IMR-90 (cell line): ENCODE measurements at regions not wholly inside any gene's neighbourhood (a gene's known extent, or its start where the extent isn't known, plus 50 kb on each side); places are given as distances from the start of the nearest gene placed in this dataset.
A peak's percentile ranks its signal among the peaks of the same experiment; 100 is the strongest.

ENCODE experiments used
- ATAC-seq: fragments of 200-7000 bp; cut with Tn5 transposase; 2 replicates; pipeline ENCODE4 v1.9.1; 2020; ENCODE audit warnings: low read depth, mild to moderate bottlenecking, moderate library complexity
- BruUV-seq: library from RNA; stranded (reverse); fragments of 400-500 nt; replicated peaks from 2 replicates; lab custom pipeline; 2021; lab: Mats Ljungman, UMichigan
- CTCF ChIA-PET: fragments of 300-600 bp; formaldehyde crosslinking; extraction: SDS; loops from one replicate; lab custom pipeline; 2021; ENCODE audit warnings: antibody characterized with exemption; lab: Yijun Ruan, JAX
- POLR2A ChIA-PET: fragments of 300-600 bp; sonication (Branson Sonifier 250); formaldehyde crosslinking; loops from one replicate; lab custom pipeline; 2022; ENCODE audit warnings: antibody characterized with exemption; ENCODE audit not compliant: unreplicated experiment; lab: Charles Lee
- DNase-seq: peaks from one replicate; pipeline ENCODE4 v3.0.0; 2013
- H2AFZ ChIP-seq: replicated peaks from 2 replicates; pipeline ENCODE3; 2013; ENCODE audit warnings: low read length, mild to moderate bottlenecking; ENCODE audit not compliant: poor library complexity
- H2AK5ac ChIP-seq: 2 replicates; pipeline ENCODE4 v1.6.1; 2013; ENCODE audit warnings: low read depth, low read length, inconsistent platforms
- H2AK9ac ChIP-seq: replicated peaks from 2 replicates; pipeline ENCODE3; 2013; ENCODE audit warnings: mild to moderate bottlenecking, low read depth, low read length, moderate library complexity; ENCODE audit not compliant: poor library complexity
- H2BK120ac ChIP-seq: 2 replicates; pipeline ENCODE4 v1.6.1; 2013; ENCODE audit warnings: low read depth, low read length, inconsistent platforms
- H2BK15ac ChIP-seq: 3 replicates; pipeline ENCODE4 v1.6.1; 2013; ENCODE audit warnings: low read depth, low read length, inconsistent platforms
- H2BK20ac ChIP-seq: 2 replicates; pipeline ENCODE4 v1.6.1; 2013; ENCODE audit warnings: low read depth, mild to moderate bottlenecking, inconsistent platforms, low read length, moderate library complexity
- H2BK5ac ChIP-seq: 2 replicates; pipeline ENCODE4 v1.6.1; 2013; ENCODE audit warnings: mild to moderate bottlenecking, low read depth, low read length, inconsistent platforms; ENCODE audit not compliant: poor library complexity, severe bottlenecking
- H3K14ac ChIP-seq: replicated peaks from 2 replicates; pipeline ENCODE4 v1.6.1; 2013; ENCODE audit warnings: low read depth, low read length, inconsistent platforms
- H3K18ac ChIP-seq: 2 replicates; pipeline ENCODE4 v1.6.1; 2013; ENCODE audit warnings: low read depth, low read length, control low read depth
- H3K23ac ChIP-seq: 2 replicates; pipeline ENCODE4 v1.6.1; 2013; ENCODE audit warnings: low read depth, low read length, inconsistent platforms
- H3K27ac ChIP-seq: 2 replicates; pipeline ENCODE4 v1.5.1; 2013; ENCODE audit warnings: mild to moderate bottlenecking, control low read depth, low read length; ENCODE audit not compliant: insufficient read depth
- H3K27me3 ChIP-seq: 2 replicates; pipeline ENCODE4 v1.6.1; 2013; ENCODE audit warnings: low read length; ENCODE audit not compliant: control insufficient read depth, insufficient read depth
- H3K36me3 ChIP-seq: 2 replicates; pipeline ENCODE4 v1.6.1; 2013; ENCODE audit warnings: low read length, mixed read lengths; ENCODE audit not compliant: control insufficient read depth, insufficient read depth
- H3K4ac ChIP-seq: 2 replicates; pipeline ENCODE4 v1.6.1; 2013; ENCODE audit warnings: low read depth, low read length, inconsistent platforms
- H3K4me1 ChIP-seq: 2 replicates; pipeline ENCODE4 v1.6.1; 2013; ENCODE audit warnings: low read length, mixed read lengths; ENCODE audit not compliant: control insufficient read depth, insufficient read depth
- H3K4me2 ChIP-seq: 2 replicates; pipeline ENCODE4 v1.6.1; 2013; ENCODE audit warnings: low read depth, mild to moderate bottlenecking, control low read depth, low read length, moderate library complexity
- H3K4me3 ChIP-seq: 2 replicates; pipeline ENCODE4 v1.5.1; 2013; ENCODE audit warnings: low read depth, mild to moderate bottlenecking, control low read depth, low read length, moderate library complexity; ENCODE audit not compliant: insufficient read depth
- H3K56ac ChIP-seq: 2 replicates; pipeline ENCODE4 v1.6.1; 2013; ENCODE audit warnings: low read length, inconsistent platforms; ENCODE audit not compliant: insufficient read depth; ENCODE audit errors: extremely low read depth
- H3K79me1 ChIP-seq, 2 experiments: 2 replicates each; pipeline ENCODE4 v1.6.1; 2013; ENCODE audit warnings: low read length in 2 of 2, inconsistent platforms in 1 of 2, low read depth in 1 of 2
- H3K9ac ChIP-seq: 2 replicates; pipeline ENCODE4 v1.6.1; 2013; ENCODE audit warnings: low read depth, low read length, control low read depth
- H3K9me1 ChIP-seq: 2 replicates; pipeline ENCODE4 v1.6.1; 2013; ENCODE audit warnings: low read length, inconsistent platforms; ENCODE audit not compliant: insufficient read depth
- H3K9me3 ChIP-seq: 2 replicates; pipeline ENCODE4 v1.6.1; 2013; ENCODE audit warnings: low read length; ENCODE audit not compliant: control insufficient read depth, insufficient read depth
- H4K20me1 ChIP-seq: 2 replicates; pipeline ENCODE4 v1.6.1; 2013; ENCODE audit warnings: low read length, inconsistent platforms; ENCODE audit not compliant: insufficient read depth
- H4K5ac ChIP-seq: 2 replicates; pipeline ENCODE4 v1.6.1; 2013; ENCODE audit warnings: mild to moderate bottlenecking, low read depth, low read length, control low read depth
- H4K8ac ChIP-seq, 2 experiments: 2 replicates each; pipeline ENCODE4 v1.6.1; 2013; ENCODE audit warnings: low read depth in 2 of 2, low read length in 2 of 2, control low read depth in 1 of 2, inconsistent platforms in 1 of 2
- H4K91ac ChIP-seq: 2 replicates; pipeline ENCODE4 v1.6.1; 2013; ENCODE audit warnings: low read depth, low read length, inconsistent platforms; ENCODE audit not compliant: insufficient read depth
- BHLHE40 ChIP-seq: fragments of 150-350 bp; IDR thresholded peaks from 2 replicates; pipeline ENCODE4 v1.6.1; 2016; ENCODE audit warnings: mild to moderate bottlenecking, low read depth, low read length
- CEBPB ChIP-seq: IDR thresholded peaks from 2 replicates; pipeline ENCODE4 v1.6.1; 2012; ENCODE audit warnings: low read depth, low read length, improper control_type of control experiment
- CHD1 ChIP-seq: IDR thresholded peaks from 2 replicates; pipeline ENCODE4 v1.6.1; 2012; ENCODE audit warnings: low read depth, low read length, improper control_type of control experiment
- CTCF ChIP-seq: conservative IDR thresholded peaks from 2 replicates; pipeline ENCODE4 v1.5.1; 2012; ENCODE audit warnings: mild to moderate bottlenecking, low read depth, low read length, improper control_type of control experiment
- ELK1 ChIP-seq: fragments of 150-350 bp; IDR thresholded peaks from 2 replicates; pipeline ENCODE4 v1.6.1; 2016; ENCODE audit warnings: low read depth, mild to moderate bottlenecking, low read length, moderate library complexity, borderline replicate concordance
- FOS ChIP-seq: fragments of 150-350 bp; IDR thresholded peaks from 2 replicates; pipeline ENCODE4 v1.6.1; 2016; ENCODE audit warnings: low read depth, low read length
- MAZ ChIP-seq: IDR thresholded peaks from 2 replicates; pipeline ENCODE4 v1.6.1; 2012; ENCODE audit warnings: low read depth, mild to moderate bottlenecking, low read length, improper control_type of control experiment, moderate library complexity, borderline replicate concordance
- MXI1 ChIP-seq: IDR thresholded peaks from 2 replicates; pipeline ENCODE4 v1.6.1; 2012; ENCODE audit warnings: low read depth, mild to moderate bottlenecking, low read length, moderate library complexity, borderline replicate concordance
- NFE2L2 ChIP-seq: fragments of 150-350 bp; IDR thresholded peaks from 2 replicates; pipeline ENCODE4 v1.6.1; 2016; ENCODE audit warnings: low read depth, mild to moderate bottlenecking, low read length
- POLR2A ChIP-seq: IDR thresholded peaks from 2 replicates; pipeline ENCODE4 v1.6.1; 2012; ENCODE audit warnings: mild to moderate bottlenecking, low read depth, low read length
- RAD21 ChIP-seq: IDR thresholded peaks from 2 replicates; pipeline ENCODE4 v1.6.1; 2012; ENCODE audit warnings: low read length, improper control_type of control experiment
- RCOR1 ChIP-seq: IDR thresholded peaks from 2 replicates; pipeline ENCODE4 v1.6.1; 2012; ENCODE audit warnings: mild to moderate bottlenecking, low read length, improper control_type of control experiment; ENCODE audit not compliant: insufficient replicate concordance
- RFX5 ChIP-seq: IDR thresholded peaks from 2 replicates; pipeline ENCODE4 v1.8.0; 2012; ENCODE audit warnings: low read depth, mild to moderate bottlenecking, low read length, moderate library complexity
- SMC3 ChIP-seq: fragments of 150-350 bp; IDR thresholded peaks from 2 replicates; pipeline ENCODE4 v1.6.1; 2016; ENCODE audit warnings: low read depth, mild to moderate bottlenecking, antibody characterized with exemption, low read length, moderate library complexity
- USF2 ChIP-seq: fragments of 150-350 bp; IDR thresholded peaks from 2 replicates; pipeline ENCODE4 v1.6.1; 2017; ENCODE audit warnings: mild to moderate bottlenecking, antibody characterized with exemption, low read length, low read depth
- WGBS, 2 experiments: methylation state at CpG; one replicate each; pipeline versions ENCODE4 v1.1.5 to v1.1.7; 2013; ENCODE audit warnings: missing lambda C conversion rate in 2 of 2; ENCODE audit not compliant: insufficient read length in 1 of 2; ENCODE audit errors: extremely low coverage in 2 of 2; 5-methylcytosine and 5-hydroxymethylcytosine counted together
- dilution Hi-C: fragments of 300-500 bp; cut with HindIII; formaldehyde crosslinking; loops from one replicate; pipeline ENCODE4 v1.14.3; 2018; ENCODE audit warnings: low sequenced_read_pairs; ENCODE audit not compliant: unreplicated experiment
- in situ Hi-C: fragments of 300-500 bp; cut with MboI; formaldehyde crosslinking; loops from 3 replicates; pipeline ENCODE4 v1.14.3; 2019; ENCODE audit warnings: low sequenced_read_pairs, inconsistent platforms, mixed read lengths
- intact Hi-C: fragments of 100-400 bp; cut with micrococcal nuclease; formaldehyde crosslinking; loops from 2 replicates; pipeline ENCODE4 v1.10.0; 2022

DNA sequence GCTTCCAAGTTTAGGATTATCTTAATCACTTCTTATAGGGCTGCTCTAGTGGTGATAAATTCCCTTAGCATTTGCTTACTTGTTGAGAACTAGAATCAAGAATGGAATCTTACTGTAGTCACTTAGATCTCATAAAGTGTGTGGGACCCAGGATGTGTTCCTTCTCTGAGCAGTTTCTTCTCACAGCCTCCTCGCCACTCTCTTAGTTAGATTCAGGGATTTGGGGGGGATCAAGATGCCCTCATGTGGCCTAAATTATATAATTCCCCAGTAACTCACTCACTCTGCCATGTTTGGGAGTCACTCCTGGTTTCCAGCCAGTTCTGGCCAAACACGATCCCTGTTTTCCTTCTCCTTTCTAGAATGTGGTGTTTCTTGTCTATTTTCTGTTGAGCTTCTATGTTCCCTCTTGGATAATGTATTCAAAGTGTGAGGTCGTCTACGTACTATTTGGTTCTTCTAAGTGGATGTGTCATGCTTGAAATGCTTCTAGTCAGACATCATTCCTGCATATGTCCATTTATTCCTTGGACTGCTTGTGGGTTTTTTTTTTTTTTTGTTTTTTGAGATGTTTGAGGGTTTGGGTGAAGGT, 414.9 kb upstream of the SYT4 start:
- Histone ChIP-seq H3K9me3 (no peaks in the 10 kb centered on the region), H3K36me3 (no peaks in the 10 kb centered on the region), H2BK15ac (no peak overlapping the region), H2AFZ (no peak overlapping the region), H3K79me1 (no peaks in the 10 kb centered on the region), H2BK120ac (no peak overlapping the region), H3K27ac (no peak overlapping the region), H3K56ac (no peak overlapping the region), H3K27me3 (no peaks in the 10 kb centered on the region), H3K9me1 (no peaks in the 10 kb centered on the region), H3K9ac (no peak overlapping the region), H3K4me1 (no peaks in the 10 kb centered on the region), H2AK5ac (no peak overlapping the region), H3K18ac (no peak overlapping the region), H4K8ac (no peak overlapping the region), H3K4me2 (no peak overlapping the region; the same call in 1 of the 2 replicates), H2AK9ac (no peak overlapping the region), H4K91ac (no peak overlapping the region), H2BK5ac (no peak overlapping the region), H4K5ac (no peak overlapping the region), H3K14ac (no peak overlapping the region), H3K4ac (no peak overlapping the region), H3K23ac (no peak overlapping the region), H4K20me1 (no peaks in the 10 kb centered on the region), H2BK20ac (no peak overlapping the region), H3K4me3 (no peak overlapping the region)
- POLR2A ChIA-PET = no interaction called here
- in situ Hi-C loops = no loop called here
- CTCF ChIA-PET = interaction anchor here (0.6 kb wide), 1 partner anchor 230 kb away, joined by 5 read pairs; no protein-coding TSS in a partner anchor
- no TSS peak for BruUV-seq
- DNase-seq (peak; percentile 55), ATAC-seq (no peak)
- dilution Hi-C loops = no loop called here
- intact Hi-C loops = no loop called here
- no peak for TF ChIP-seq RFX5
- no peak for TF ChIP-seq MAZ
- no peak for TF ChIP-seq CTCF
- TF ChIP-seq CEBPB = no peak
- no peak for TF ChIP-seq MXI1
- no peak for TF ChIP-seq BHLHE40
- TF ChIP-seq CHD1 = no peak
- TF ChIP-seq POLR2A = no peak
- no peak for TF ChIP-seq FOS
- TF ChIP-seq USF2 = no peak
- no peak for TF ChIP-seq RCOR1
- no peak for TF ChIP-seq NFE2L2
- no peak for TF ChIP-seq SMC3
- TF ChIP-seq ELK1 = no peak
- no peak for TF ChIP-seq RAD21
- no CpG with 5 or more reads among the region's 4 CpGs for WGBS, 2 experiments
